Stimulated activated CD8-positive, alpha-beta memory T cell treated with anti-CD3 and anti-CD28 coated beads, Interleukin-4, amount 100 ng/mL, for 1 hour (primary cell): ENCODE measurements at regions not wholly inside any gene's neighbourhood (a gene's known extent, or its start where the extent isn't known, plus 50 kb on each side); places are given as distances from the start of the nearest gene placed in this dataset.
A peak's percentile ranks its signal among the peaks of the same experiment; 100 is the strongest.

Experiments used
- DNase-seq, 2 donors: peaks; one replicate each; pipeline ENCODE4 v3.0.0-alpha.2; 2020; ENCODE audit warnings: low read depth in 2 of 2, low spot score in 1 of 2

DNA sequence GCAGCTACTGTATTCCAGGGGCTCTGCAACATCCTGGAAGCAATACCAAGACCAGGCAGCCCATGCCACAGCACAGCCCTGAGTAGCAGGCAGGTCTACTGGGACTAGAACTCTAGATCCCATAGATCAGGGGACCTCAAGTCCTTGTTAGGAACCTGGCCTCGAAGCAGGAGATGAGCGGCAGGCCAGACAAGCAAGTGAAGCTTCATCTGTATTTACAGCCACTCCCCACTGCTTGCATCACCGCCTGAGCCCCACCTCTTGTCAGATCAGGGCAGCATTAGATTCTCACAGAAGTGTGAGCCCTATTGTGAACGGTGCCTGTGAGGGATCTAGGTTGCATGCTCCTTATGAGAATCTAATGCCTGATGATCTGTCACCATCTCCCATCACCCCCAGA is 295.7 kb upstream of the TNRC6C start:
- no peak for DNase-seq

- DNase-seq, result no peak
These were observed 294.3 kb upstream of the TNRC6C start for GRCh38 chr17:77664097-77664729.

GRCh38 chr17:77665833-77666232 is 292.7 kb upstream of the TNRC6C start:
- no peak for DNase-seq

- DNase-seq, result no peak
These were observed 292.0 kb upstream of the TNRC6C start for GRCh38 chr17:77666462-77666861.

DNA sequence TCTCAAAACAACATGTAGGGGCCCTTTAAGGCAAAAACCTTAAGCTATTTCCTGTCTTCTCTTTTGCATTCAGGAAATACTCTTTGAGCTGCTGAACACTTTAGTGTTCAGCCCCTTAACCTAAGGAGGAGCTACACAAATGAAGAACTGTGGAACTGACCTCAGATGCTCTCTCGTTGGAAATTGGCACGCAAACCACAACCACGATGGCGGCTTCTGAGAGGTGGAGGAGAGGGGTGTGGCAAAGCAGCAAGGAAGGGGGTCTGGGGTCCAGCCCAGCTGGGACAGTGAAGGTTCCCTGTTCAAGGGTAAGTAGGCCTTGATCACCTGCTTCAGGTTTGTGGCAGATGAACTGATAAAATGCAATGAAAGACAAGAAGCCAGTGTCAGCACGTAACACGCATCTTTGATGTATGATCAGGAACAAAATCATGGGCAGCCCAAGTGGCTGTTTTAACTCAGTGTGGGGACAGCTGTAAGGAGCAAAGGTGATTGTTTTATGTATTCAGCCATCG is 291.6 kb upstream of the TNRC6C start:
- peak; percentile 25 to 29 for DNase-seq

DNA sequence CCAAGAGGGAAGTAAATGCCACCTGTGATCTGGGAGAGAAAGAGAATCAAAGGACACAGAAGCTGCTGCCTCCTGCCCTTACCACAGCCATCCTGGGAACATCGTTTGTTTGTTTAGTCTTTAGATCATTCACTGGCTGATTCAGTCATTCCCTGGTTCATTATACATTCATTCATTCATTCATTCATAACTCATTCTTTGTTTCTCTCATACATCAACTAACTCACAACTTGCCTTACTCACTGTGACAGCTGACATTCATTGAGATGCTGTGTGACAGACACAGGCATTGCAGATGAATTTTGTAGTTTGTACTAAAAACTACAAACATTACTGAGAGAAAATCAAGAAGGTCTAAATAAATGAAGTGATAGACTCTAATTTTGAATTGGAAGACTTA is 291.0 kb upstream of the TNRC6C start:
- DNase-seq, result no peak

DNA sequence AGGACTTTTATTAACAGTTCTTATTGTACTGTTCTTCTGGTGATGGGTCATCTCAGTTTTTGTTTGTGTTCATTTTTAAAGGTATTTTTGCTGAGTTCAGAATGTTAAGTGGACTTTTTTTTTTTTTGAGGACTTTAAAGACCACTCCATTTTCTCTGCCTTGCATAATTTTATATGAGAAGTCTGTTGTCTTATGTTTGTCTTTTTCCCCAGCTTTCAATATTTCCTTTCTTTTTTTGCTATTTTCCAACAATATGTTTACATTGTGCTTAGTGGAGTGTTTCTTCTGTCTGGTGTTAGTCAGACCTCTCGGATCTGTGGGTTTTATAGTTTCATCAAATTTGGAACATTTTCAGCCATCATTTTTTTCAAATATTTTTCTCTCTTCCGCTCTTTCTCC is 290.0 kb upstream of the TNRC6C start:
- no peak for DNase-seq

DNA sequence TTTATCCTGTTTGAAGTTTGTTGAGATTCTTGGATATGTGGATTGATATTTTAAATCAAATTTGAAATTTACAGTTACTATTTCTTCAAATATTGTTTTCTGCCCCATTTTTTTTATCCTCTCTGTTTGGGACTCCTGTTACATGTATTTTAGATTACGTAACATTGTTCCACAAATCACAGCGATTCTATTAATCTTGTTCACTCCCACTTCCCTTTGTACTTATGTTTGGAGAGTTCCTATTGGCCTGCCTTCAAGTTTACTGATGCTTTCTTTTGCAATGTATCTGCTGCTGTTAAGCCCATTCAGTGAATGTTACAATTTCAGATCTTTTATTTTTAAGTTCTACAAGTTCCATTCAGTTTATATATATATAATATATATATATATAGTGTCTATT is 288.3 kb upstream of the TNRC6C start:
- no peak for DNase-seq

DNA sequence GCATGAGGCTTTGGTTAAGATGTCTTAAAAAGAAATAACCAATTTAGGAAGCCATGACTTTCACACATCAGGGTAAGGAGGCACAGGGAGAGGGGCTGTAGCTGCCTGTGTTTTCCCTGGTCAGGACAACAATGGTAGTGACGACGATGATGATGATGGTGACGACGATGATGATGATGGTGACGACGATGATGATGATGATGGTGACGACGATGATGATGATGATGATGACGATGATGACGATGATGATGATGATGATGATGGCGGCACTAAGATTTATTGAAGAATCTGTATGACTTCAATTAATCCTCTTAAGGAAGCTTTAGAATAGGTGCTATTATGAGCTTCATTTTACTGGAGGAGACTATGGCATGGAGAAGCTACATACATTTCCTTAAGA is 284.1 kb upstream of the TNRC6C start:
- no peak for DNase-seq

DNA sequence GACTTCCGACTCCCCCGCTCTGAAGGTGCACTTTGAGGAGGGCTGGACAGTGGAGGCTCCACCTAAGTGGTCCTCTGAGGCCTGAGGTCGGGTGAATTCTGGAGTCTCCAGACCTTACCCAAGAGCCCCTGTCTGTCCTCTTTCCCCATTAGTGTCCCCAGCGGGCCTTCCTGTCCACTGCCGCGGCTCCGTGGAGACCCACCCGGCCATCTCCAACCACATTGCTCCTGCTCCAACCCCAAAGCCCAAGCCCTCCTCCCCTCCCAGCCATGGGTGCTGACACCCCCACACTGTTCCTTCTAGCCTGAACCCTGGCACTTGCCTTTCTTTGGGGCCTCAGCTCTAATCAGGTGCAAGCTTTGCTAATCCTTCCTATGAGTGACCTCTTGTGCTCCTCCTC is 283.1 kb upstream of the TNRC6C start:
- no peak for DNase-seq

DNA sequence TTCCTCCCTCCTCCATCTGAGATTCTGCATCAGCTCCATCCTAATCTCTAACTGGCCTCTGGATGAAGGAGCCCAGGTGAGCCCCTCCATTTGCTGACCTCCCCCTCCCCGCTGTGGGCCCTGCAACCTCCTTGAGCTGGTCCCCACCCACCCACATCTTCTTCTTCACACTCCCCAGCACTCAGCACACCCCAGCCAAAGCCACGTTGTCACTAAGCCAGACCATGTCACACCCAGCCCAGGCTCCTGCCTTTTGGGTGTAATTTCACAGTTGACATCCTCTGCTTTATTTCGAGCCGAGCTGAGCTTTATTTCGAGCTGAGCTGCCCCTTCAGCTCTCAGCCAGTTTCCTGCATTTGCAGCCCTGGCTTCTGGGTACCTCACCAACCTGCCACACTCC is 282.7 kb upstream of the TNRC6C start:
- DNase-seq, result no peak

- no peak for DNase-seq
These were observed 282.3 kb upstream of the TNRC6C start for GRCh38 chr17:77676237-77676661.

- no peak for DNase-seq
These were observed 281.3 kb upstream of the TNRC6C start for GRCh38 chr17:77677211-77677610.

DNA sequence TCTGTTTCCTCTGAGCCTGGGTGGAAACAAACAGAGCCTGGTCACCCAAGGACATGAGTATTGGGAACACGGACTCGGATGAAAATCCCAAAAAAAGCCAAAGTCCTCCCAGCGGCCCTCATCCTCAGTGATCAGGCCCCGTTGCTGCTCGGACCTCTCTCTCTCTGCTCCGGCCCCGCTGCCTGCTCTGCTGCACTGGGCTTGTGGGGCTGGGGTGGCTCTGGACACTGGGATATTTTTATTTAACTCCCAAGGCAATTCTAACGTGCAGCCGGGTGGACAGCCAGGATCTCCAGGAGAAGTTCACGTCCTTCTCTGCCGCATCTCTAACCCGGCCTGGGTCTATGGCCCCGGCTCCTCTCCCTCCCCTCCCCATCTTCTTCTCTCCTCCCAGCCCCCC is 280.9 kb upstream of the TNRC6C start:
- no peak for DNase-seq

GRCh38 chr17:77679589-77679988 is 278.9 kb upstream of the TNRC6C start:
- no peak for DNase-seq

- no peak for DNase-seq
These were observed 276.6 kb upstream of the TNRC6C start for GRCh38 chr17:77681861-77682260.

GRCh38 chr17:77684803-77685798 is 273.4 kb upstream of the TNRC6C start:
- DNase-seq, result no peak

DNA sequence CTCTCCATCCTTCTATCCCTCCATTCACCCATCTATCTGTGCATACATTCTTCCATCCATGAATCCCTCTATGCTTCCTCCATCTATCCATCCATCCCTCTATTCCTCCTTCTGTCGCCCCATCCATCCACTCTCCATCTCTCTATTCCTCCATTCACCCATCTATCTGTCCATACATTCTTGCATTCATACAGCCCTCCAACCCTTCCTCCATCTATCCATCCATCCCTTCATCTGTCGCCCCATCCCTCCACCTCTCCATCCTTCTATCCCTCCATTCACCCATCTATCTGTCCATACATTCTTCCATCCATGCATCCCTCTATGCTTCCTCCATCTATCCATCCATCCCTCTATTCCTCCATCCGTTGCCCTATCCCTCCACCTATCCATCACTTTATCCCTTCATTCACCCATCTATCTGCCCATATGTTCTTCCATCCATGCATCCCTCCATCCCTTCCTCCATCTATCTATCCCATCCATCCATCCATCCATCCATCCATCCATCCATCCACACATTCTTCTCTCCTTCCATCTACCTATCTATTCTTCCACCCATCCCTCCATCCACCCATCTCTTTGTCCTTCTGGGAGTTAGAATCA is 272.5 kb upstream of the TNRC6C start:
- no peak for DNase-seq

- DNase-seq, result no peak
These were observed 271.6 kb upstream of the TNRC6C start for GRCh38 chr17:77686903-77687302.

GRCh38 chr17:77687417-77687816 is 271.1 kb upstream of the TNRC6C start:
- DNase-seq, result no peak

GRCh38 chr17:77687921-77688320 is 270.6 kb upstream of the TNRC6C start:
- no peak for DNase-seq

GRCh38 chr17:77688369-77688768 is 270.1 kb upstream of the TNRC6C start:
- DNase-seq, result no peak
